Vagina (tissue), 2 donors: ENCODE measurements at regions not wholly inside any gene's neighbourhood (a gene's known extent, or its start where the extent isn't known, plus 50 kb on each side); places are given as distances from the start of the nearest gene placed in this dataset.

Experiments used
- POLR2A ChIP-seq, 2 donors: fragments of 450-650 bp; IDR thresholded peaks; one replicate each; pipeline ENCODE4 v1.6.1; 2017; ENCODE audit warnings: antibody characterized with exemption in 2 of 2, mild to moderate bottlenecking in 2 of 2, moderate library complexity in 2 of 2
- POLR2AphosphoS5 ChIP-seq, 2 donors: sonication (generic); formaldehyde crosslinking; IDR thresholded peaks; one replicate each; pipeline ENCODE4 v1.9.0; 2017; ENCODE audit warnings: antibody characterized with exemption in 2 of 2, mild to moderate bottlenecking in 2 of 2, low read depth in 1 of 2; ENCODE audit not compliant: insufficient read depth in 1 of 2

DNA sequence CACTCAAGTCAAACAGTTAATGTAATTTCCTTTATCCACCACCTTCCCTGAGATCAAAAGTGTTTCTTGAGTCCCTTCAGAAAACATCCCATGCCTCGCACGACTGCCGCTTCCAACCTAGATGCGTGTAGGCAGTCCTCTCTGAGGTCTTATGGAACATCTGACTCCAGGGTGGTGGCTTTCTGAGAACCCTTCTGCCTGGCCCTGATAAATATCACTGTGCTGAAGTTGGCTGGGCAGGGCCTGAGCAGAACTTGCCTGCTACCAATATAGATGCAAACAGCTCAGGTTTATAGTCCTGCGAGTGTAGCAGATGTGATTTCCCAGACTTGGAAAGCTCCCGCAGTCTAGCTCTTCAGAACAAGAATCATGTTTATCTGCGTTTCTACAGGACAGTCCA, 61.1 kb upstream of the GPR12 start:
- TF ChIP-seq POLR2AphosphoS5 (IDR thresholded peaks at IDR 0.05; ENCODE audit: insufficient read depth in 1 of 2, low read depth in 1 of 2), result no peak
- TF ChIP-seq POLR2A (IDR thresholded peaks at IDR 0.05), result no peak
